Ascending aorta (tissue), 2 donors: ENCODE measurements at regions not wholly inside any gene's neighbourhood (a gene's known extent, or its start where the extent isn't known, plus 50 kb on each side); places are given as distances from the start of the nearest gene placed in this dataset.

ENCODE experiments used
- DNase-seq, 2 donors: peaks; one replicate each; pipeline ENCODE4 v3.0.0-alpha.2; 2019; ENCODE audit warnings: low spot score in 2 of 2
- H3K27ac ChIP-seq, 2 donors: fragments of 200-600 bp; sonication (generic); one replicate each; pipeline ENCODE4 v1.5.1; 2016 to 2017; ENCODE audit warnings: mild to moderate bottlenecking in 1 of 2
- H3K27me3 ChIP-seq: fragments of 200-600 bp; sonication (generic); one replicate; pipeline ENCODE4 v1.5.1; 2017
- H3K36me3 ChIP-seq, 2 donors: fragments of 200-600 bp; sonication (generic); one replicate each; pipeline ENCODE4 v1.5.1; 2016
- H3K4me1 ChIP-seq, 2 donors: fragments of 200-600 bp; sonication (generic); one replicate each; pipeline ENCODE4 v1.5.1; 2016 to 2017; ENCODE audit warnings: mild to moderate bottlenecking in 1 of 2
- H3K4me3 ChIP-seq, 2 donors: fragments of 200-600 bp; sonication (generic); one replicate each; pipeline ENCODE4 v1.5.1; 2016 to 2017; ENCODE audit warnings: mild to moderate bottlenecking in 1 of 2
- H3K9me3 ChIP-seq, 2 donors: fragments of 200-600 bp; sonication (generic); one replicate each; pipeline ENCODE4 v1.5.1; 2016
- intact Hi-C: fragments of 100-400 bp; cut with DNase I; formaldehyde crosslinking; loops from one replicate; pipeline ENCODE4 v1.15.1; 2023
- TF ChIP-seq, protein P1 (sequence below), 3 experiments: fragments of 200-600 bp in 2 of 3; fragments of 450-650 bp in 1 of 3; sonication (generic) in 2 of 3; IDR thresholded peaks; one replicate each; pipeline ENCODE4 v1.5.1; 2016 to 2019; ENCODE audit warnings: antibody characterized with exemption in 3 of 3, mild to moderate bottlenecking in 1 of 3, moderate library complexity in 1 of 3

GRCh38 chr5:159620853-159621540 lies 290.7 kb upstream of the IL12B start:
- Histone ChIP-seq H3K4me3 (no peak overlapping the region), H3K27me3 (no peaks in the 10 kb centered on the region), H3K4me1 (peaks cover 0 to 3% of the 10 kb centered on the region in 2 donors), H3K9me3 (no peaks in the 10 kb centered on the region), H3K36me3 (no peaks in the 10 kb centered on the region), H3K27ac (no peak overlapping the region)
- TF ChIP-seq, protein P1, sequence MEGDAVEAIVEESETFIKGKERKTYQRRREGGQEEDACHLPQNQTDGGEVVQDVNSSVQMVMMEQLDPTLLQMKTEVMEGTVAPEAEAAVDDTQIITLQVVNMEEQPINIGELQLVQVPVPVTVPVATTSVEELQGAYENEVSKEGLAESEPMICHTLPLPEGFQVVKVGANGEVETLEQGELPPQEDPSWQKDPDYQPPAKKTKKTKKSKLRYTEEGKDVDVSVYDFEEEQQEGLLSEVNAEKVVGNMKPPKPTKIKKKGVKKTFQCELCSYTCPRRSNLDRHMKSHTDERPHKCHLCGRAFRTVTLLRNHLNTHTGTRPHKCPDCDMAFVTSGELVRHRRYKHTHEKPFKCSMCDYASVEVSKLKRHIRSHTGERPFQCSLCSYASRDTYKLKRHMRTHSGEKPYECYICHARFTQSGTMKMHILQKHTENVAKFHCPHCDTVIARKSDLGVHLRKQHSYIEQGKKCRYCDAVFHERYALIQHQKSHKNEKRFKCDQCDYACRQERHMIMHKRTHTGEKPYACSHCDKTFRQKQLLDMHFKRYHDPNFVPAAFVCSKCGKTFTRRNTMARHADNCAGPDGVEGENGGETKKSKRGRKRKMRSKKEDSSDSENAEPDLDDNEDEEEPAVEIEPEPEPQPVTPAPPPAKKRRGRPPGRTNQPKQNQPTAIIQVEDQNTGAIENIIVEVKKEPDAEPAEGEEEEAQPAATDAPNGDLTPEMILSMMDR (IDR thresholded peaks at IDR 0.05), result no peak
- intact Hi-C loops, result no loop called here
- no peak for DNase-seq

GRCh38 chr5:159628703-159629102 lies 287.6 kb upstream of the ADRA1B start:
- TF ChIP-seq, protein P1 (IDR thresholded peaks at IDR 0.05), result no peak
- H3K27me3 ChIP-seq, result no peaks in the 10 kb centered on the region
- H3K27ac ChIP-seq, result no peak overlapping the region
- no peaks in the 10 kb centered on the region for H3K4me1 ChIP-seq
- no peaks in the 10 kb centered on the region for H3K9me3 ChIP-seq
- H3K4me3 ChIP-seq, result no peak overlapping the region
- no peaks in the 10 kb centered on the region for H3K36me3 ChIP-seq
- no peak for DNase-seq
- intact Hi-C loops, result no loop called here

DNA sequence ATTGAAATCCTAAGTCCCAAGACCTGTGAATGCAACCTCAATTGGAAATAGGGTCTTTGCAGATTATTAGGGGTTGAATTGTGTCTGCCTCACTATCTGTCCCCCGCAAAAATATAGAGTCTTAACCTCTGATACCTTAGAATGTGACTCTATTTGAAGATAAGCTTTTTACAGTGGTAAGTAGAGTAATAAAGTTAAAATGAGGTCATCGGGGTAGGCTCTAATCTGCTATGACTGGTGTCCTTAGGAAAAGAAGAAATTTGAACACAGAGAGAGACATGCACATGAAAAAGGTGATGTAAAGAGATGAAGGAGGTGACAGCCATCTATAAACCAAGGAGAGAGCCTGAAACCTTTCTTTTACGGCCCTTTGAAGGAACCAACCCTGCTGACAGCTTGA lies 287.1 kb upstream of the ADRA1B start:
- Histone ChIP-seq H3K27ac (no peak overlapping the region), H3K9me3 (no peaks in the 10 kb centered on the region), H3K27me3 (no peaks in the 10 kb centered on the region), H3K4me3 (no peak overlapping the region), H3K36me3 (no peaks in the 10 kb centered on the region), H3K4me1 (no peaks in the 10 kb centered on the region)
- DNase-seq, result no peak
- TF ChIP-seq, protein P1 (IDR thresholded peaks at IDR 0.05), result no peak
- intact Hi-C loops, result no loop called here

DNA sequence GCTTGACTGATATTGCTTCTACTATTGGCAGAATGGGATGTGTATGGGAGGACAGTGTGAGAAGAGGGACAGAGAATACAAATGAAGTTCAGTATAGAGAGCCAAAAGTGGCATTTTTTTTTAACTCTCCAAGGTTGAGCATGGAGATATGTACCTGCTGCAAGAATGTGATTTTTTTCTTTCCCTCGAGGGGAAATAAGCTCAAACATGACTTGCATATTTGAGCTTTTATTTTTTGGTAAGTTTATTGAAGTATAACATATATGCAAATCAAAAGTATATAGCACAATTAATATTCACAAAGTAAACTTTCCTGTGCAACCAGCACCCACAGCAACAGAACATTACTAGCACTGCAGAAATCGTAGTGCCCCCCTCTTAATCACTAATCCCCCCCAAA lies 285.7 kb upstream of the ADRA1B start:
- Histone ChIP-seq H3K27me3 (no peaks in the 10 kb centered on the region), H3K4me3 (no peak overlapping the region), H3K4me1 (no peaks in the 10 kb centered on the region), H3K36me3 (no peaks in the 10 kb centered on the region), H3K9me3 (no peaks in the 10 kb centered on the region), H3K27ac (no peak overlapping the region)
- TF ChIP-seq, protein P1 (IDR thresholded peaks at IDR 0.05), result no peak
- no peak for DNase-seq
- intact Hi-C loops, result no loop called here

DNA sequence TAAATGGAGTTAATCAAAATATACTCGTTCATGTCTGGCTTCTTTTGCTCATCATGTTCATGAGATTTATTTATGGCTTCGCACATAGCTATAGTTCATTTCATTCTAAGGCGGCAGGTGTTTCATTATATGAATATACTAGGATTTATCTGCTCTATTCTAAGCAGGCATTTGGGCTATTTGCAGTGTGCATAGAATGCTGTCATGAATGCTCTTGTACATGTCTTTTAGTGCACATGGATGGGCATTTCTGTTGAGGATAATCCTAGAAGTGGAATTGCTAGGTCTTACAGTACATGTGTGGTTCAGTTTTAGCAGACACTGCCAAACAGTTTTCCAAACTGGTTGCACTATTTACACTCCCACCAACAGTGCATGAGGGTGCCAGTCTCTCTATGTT lies 285.3 kb upstream of the ADRA1B start:
- Histone ChIP-seq H3K9me3 (no peaks in the 10 kb centered on the region), H3K27me3 (no peaks in the 10 kb centered on the region), H3K27ac (no peak overlapping the region), H3K4me1 (no peaks in the 10 kb centered on the region), H3K4me3 (no peak overlapping the region), H3K36me3 (no peaks in the 10 kb centered on the region)
- intact Hi-C loops, result no loop called here
- TF ChIP-seq, protein P1 (IDR thresholded peaks at IDR 0.05), result no peak
- no peak for DNase-seq

DNA sequence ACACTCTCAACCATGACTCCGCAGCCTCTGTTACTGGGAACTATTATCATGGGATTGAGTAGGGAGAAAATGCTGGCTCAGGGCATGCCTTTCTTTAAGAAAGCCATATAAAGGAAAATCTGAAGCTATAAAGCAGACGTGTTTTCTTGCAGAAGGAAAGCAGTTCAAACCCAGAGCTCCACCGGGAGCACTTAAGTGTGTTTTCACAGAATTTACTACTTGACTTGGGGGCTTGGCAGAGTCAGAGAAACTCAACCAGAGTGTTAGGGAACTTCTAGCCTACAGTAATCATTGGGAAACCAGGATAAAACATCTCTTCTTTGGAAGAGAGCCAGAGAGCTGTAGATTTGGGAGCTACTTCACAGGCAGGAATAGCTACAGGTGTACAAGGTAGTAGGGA lies 283.4 kb upstream of the ADRA1B start:
- TF ChIP-seq, protein P1 (IDR thresholded peaks at IDR 0.05), result no peak
- intact Hi-C loops, result no loop called here

More for the DNA sequence above, 283.4 kb upstream of the ADRA1B start:
- no peak overlapping the region for H3K4me3 ChIP-seq
- no peak overlapping the region for H3K27ac ChIP-seq
- H3K9me3 ChIP-seq, result peaks cover 0 to 6% of the 10 kb centered on the region in 2 donors
- no peaks in the 10 kb centered on the region for H3K27me3 ChIP-seq
- H3K36me3 ChIP-seq, result no peaks in the 10 kb centered on the region
- no peaks in the 10 kb centered on the region for H3K4me1 ChIP-seq
- no peak for DNase-seq
